H1 (cell line): ENCODE measurements at regions not wholly inside any gene's neighbourhood (a gene's known extent, or its start where the extent isn't known, plus 50 kb on each side); places are given as distances from the start of the nearest gene placed in this dataset.

ENCODE experiments used
- CTCF ChIA-PET: fragments of 300-600 bp; sonication (Branson Sonifier 250); formaldehyde crosslinking; loops from one replicate; lab custom pipeline; 2021; ENCODE audit not compliant: partially characterized antibody; lab: Charles Lee
- POLR2A ChIA-PET: fragments of 300-600 bp; sonication (Branson Sonifier 250); formaldehyde crosslinking; loops from one replicate; lab custom pipeline; 2021; ENCODE audit warnings: inconsistent platforms; ENCODE audit not compliant: partially characterized antibody; lab: Charles Lee
- DNase-seq, 2 experiments: peaks; one replicate each; pipeline versions ENCODE4 v3.0.0 to v3.0.0-alpha.2; 2010 to 2022; ENCODE audit warnings: low spot score in 2 of 2, low read depth in 1 of 2, mixed read lengths in 1 of 2
- FAIRE-seq: peaks from 2 replicates; lab custom pipeline; 2011; peaks lifted over from hg19 to GRCh38; lab: Jason Lieb, UNC
- H2AFZ ChIP-seq: 2 replicates; pipeline ENCODE4 v1.8.1; 2012; ENCODE audit warnings: low read length, inconsistent platforms
- H2AK5ac ChIP-seq: 2 replicates; pipeline ENCODE4 v1.6.1; 2013; ENCODE audit warnings: low read depth, low read length
- H2BK120ac ChIP-seq: replicated peaks from 2 replicates; pipeline ENCODE3; 2013; ENCODE audit warnings: low read depth, low read length, inconsistent platforms
- H2BK12ac ChIP-seq: 2 replicates; pipeline ENCODE4 v1.6.1; 2013; ENCODE audit warnings: low read depth, low read length
- H2BK15ac ChIP-seq: 2 replicates; pipeline ENCODE4 v1.6.1; 2013; ENCODE audit warnings: low read length
- H2BK20ac ChIP-seq: 2 replicates; pipeline ENCODE4 v1.6.1; 2013; ENCODE audit warnings: low read length
- H2BK5ac ChIP-seq: 2 replicates; pipeline ENCODE4 v1.6.1; 2013; ENCODE audit warnings: low read depth, low read length
- H3K14ac ChIP-seq: 2 replicates; pipeline ENCODE4 v1.6.1; 2013; ENCODE audit warnings: inconsistent platforms; ENCODE audit not compliant: insufficient read length
- H3K18ac ChIP-seq: 2 replicates; pipeline ENCODE4 v1.6.1; 2013; ENCODE audit warnings: low read length; ENCODE audit errors: extremely low read depth
- H3K23ac ChIP-seq: 2 replicates; pipeline ENCODE4 v1.6.1; 2013; ENCODE audit warnings: inconsistent platforms; ENCODE audit not compliant: insufficient read length
- H3K23me2 ChIP-seq: 2 replicates; pipeline ENCODE4 v1.6.1; 2013; ENCODE audit warnings: low read depth, low read length
- H3K27ac ChIP-seq: 2 replicates; pipeline ENCODE4 v1.6.1; 2011; ENCODE audit warnings: low read depth, low read length, inconsistent platforms
- H3K27me3 ChIP-seq, 4 experiments: replicated peaks in 1 of 4; 1 replicate in 1 of 4; 2 replicates in 3 of 4; pipeline versions ENCODE4 v1.6.1 to v1.8.1; 2011 to 2013; ENCODE audit warnings: low read length in 3 of 4, mild to moderate bottlenecking in 3 of 4, inconsistent platforms in 2 of 4, mixed read lengths in 2 of 4, moderate library complexity in 1 of 4; ENCODE audit not compliant: control insufficient read depth in 3 of 4, insufficient read depth in 3 of 4; ENCODE audit errors: extremely low read depth in 1 of 4
- H3K36me3 ChIP-seq, 4 experiments: 2 replicates each; pipeline versions ENCODE4 v1.6.1 to v1.8.1; 2011 to 2013; ENCODE audit warnings: mild to moderate bottlenecking in 4 of 4, low read length in 3 of 4, moderate library complexity in 2 of 4, control low read depth in 1 of 4, inconsistent platforms in 1 of 4; ENCODE audit not compliant: insufficient read depth in 4 of 4, control insufficient read depth in 2 of 4
- H3K4ac ChIP-seq: replicated peaks from 2 replicates; pipeline ENCODE3; 2013; ENCODE audit warnings: low read length, low read depth, mixed read lengths, inconsistent platforms; ENCODE audit not compliant: insufficient read length
- H3K4me1 ChIP-seq, 4 experiments: replicated peaks in 1 of 4; 1 replicate in 1 of 4; 2 replicates in 3 of 4; pipeline versions ENCODE4 v1.6.1 to v1.8.1; 2011 to 2013; ENCODE audit warnings: low read length in 3 of 4, inconsistent platforms in 2 of 4, mixed read lengths in 1 of 4; ENCODE audit not compliant: insufficient read depth in 4 of 4, control insufficient read depth in 3 of 4
- H3K4me2 ChIP-seq, 2 experiments: 2 replicates each; pipeline versions ENCODE4 v1.6.1 to v1.8.1; 2011 to 2013; ENCODE audit warnings: low read depth in 2 of 2, low read length in 2 of 2, control low read depth in 1 of 2, inconsistent platforms in 1 of 2, mild to moderate bottlenecking in 1 of 2; ENCODE audit not compliant: insufficient read depth in 1 of 2
- H3K4me3 ChIP-seq, 4 experiments: fragments of 200-600, 300-600 bp in 1 of 4; sonication (generic), shearing (Covaris generic), sonication (Bioruptor Twin) in 1 of 4; 2 replicates each; pipeline versions ENCODE4 v1.5.1 to v1.8.1; 2011 to 2016; ENCODE audit warnings: low read length in 4 of 4, low read depth in 3 of 4, control low read depth in 2 of 4, inconsistent platforms in 2 of 4, mild to moderate bottlenecking in 2 of 4, mixed read lengths in 1 of 4, moderate library complexity in 1 of 4; ENCODE audit not compliant: insufficient read depth in 2 of 4; ENCODE audit errors: extremely low read depth in 1 of 4
- H3K56ac ChIP-seq: replicated peaks from 2 replicates; pipeline ENCODE3; 2013; ENCODE audit warnings: low read depth, mild to moderate bottlenecking, mixed read lengths, low read length, inconsistent platforms; ENCODE audit not compliant: insufficient read length
- H3K79me1 ChIP-seq: 2 replicates; pipeline ENCODE4 v1.6.1; 2013; ENCODE audit warnings: low read depth, low read length, control low read depth
- H3K79me2 ChIP-seq, 2 experiments: 2 replicates each; pipeline versions ENCODE4 v1.6.1 to v1.8.1; 2012 to 2013; ENCODE audit warnings: low read length in 2 of 2, mild to moderate bottlenecking in 2 of 2, inconsistent platforms in 1 of 2; ENCODE audit not compliant: insufficient read depth in 2 of 2, control insufficient read depth in 1 of 2
- H3K9ac ChIP-seq, 4 experiments: replicated peaks in 1 of 4; 1 replicate in 1 of 4; 2 replicates in 3 of 4; pipeline versions ENCODE4 v1.6.1 to v1.8.1; 2011 to 2013; ENCODE audit warnings: low read depth in 3 of 4, low read length in 3 of 4, control low read depth in 2 of 4, mild to moderate bottlenecking in 2 of 4, moderate library complexity in 2 of 4, inconsistent platforms in 1 of 4; ENCODE audit errors: extremely low read depth in 1 of 4
- H3K9me3 ChIP-seq, 2 experiments: 2 replicates each; pipeline versions ENCODE4 v1.6.1 to v1.8.1; 2012 to 2013; ENCODE audit warnings: mild to moderate bottlenecking in 2 of 2, moderate library complexity in 2 of 2, control low read depth in 1 of 2, inconsistent platforms in 1 of 2, low read depth in 1 of 2, low read length in 1 of 2, mixed read lengths in 1 of 2; ENCODE audit not compliant: insufficient read depth in 2 of 2
- H4K20me1 ChIP-seq, 2 experiments: replicated peaks in 1 of 2; 2 replicates each; pipeline versions ENCODE3 to v1.8.1; 2011 to 2013; ENCODE audit warnings: inconsistent platforms in 2 of 2, low read length in 2 of 2, mild to moderate bottlenecking in 1 of 2; ENCODE audit not compliant: insufficient read depth in 2 of 2, control insufficient read depth in 1 of 2
- H4K5ac ChIP-seq: 2 replicates; pipeline ENCODE4 v1.6.1; 2013; ENCODE audit warnings: low read length, low read depth, mixed read lengths, inconsistent platforms; ENCODE audit not compliant: insufficient read length
- H4K8ac ChIP-seq: 2 replicates; pipeline ENCODE4 v1.8.0; 2013; ENCODE audit warnings: mild to moderate bottlenecking, moderate library complexity, low read length, inconsistent platforms; ENCODE audit not compliant: insufficient read depth; ENCODE audit errors: extremely low read depth
- H4K91ac ChIP-seq: replicated peaks from 2 replicates; pipeline ENCODE3; 2013; ENCODE audit warnings: low read length, mixed read lengths, inconsistent platforms; ENCODE audit not compliant: insufficient read length
- BCL11A ChIP-seq, 2 experiments: IDR thresholded peaks; one replicate each; pipeline ENCODE4 v1.6.1; 2011; ENCODE audit warnings: low read depth in 2 of 2, low read length in 2 of 2, mild to moderate bottlenecking in 2 of 2
- EZH2 ChIP-seq: fragments of 200-600 bp; sonication (generic); IDR thresholded peaks from 2 replicates; pipeline ENCODE4 v1.7.1; 2012; ENCODE audit warnings: low read depth, mild to moderate bottlenecking, moderate library complexity, low read length, inconsistent platforms; ENCODE audit not compliant: severe bottlenecking
- MAFK ChIP-seq: IDR thresholded peaks from 2 replicates; pipeline ENCODE4 v1.6.1; 2012; ENCODE audit warnings: low read depth, mild to moderate bottlenecking, improper control_type of control experiment, low read length
- RNF2 ChIP-seq: fragments of 200-900, 300-1000 bp; sonication (generic); IDR thresholded peaks from 2 replicates; pipeline ENCODE4 v1.7.1; 2016; ENCODE audit warnings: borderline replicate concordance, low read depth, mild to moderate bottlenecking, antibody characterized with exemption, low read length; ENCODE audit not compliant: poor library complexity, severe bottlenecking; ENCODE audit errors: missing control alignments
- SP4 ChIP-seq: IDR thresholded peaks from 2 replicates; pipeline ENCODE4 v1.6.1; 2012; ENCODE audit warnings: low read length, inconsistent platforms
- TAF7 ChIP-seq: optimal IDR thresholded peaks from 2 replicates; pipeline ENCODE3; 2011; ENCODE audit warnings: low read depth, mild to moderate bottlenecking, inconsistent platforms, low read length, moderate library complexity, borderline replicate concordance
- ZNF274 ChIP-seq: IDR thresholded peaks from 2 replicates; pipeline ENCODE4 v1.7.0; 2012; ENCODE audit warnings: low read length, borderline replicate concordance; ENCODE audit errors: extremely low read depth
- WGBS, 2 experiments: shearing (Covaris generic) in 1 of 2; methylation state at CpG; one replicate each; pipeline versions ENCODE4 v1.1.6 to v1.1.7; 2013 to 2015; ENCODE audit warnings: low lambda C conversion rate in 2 of 2, mixed read lengths in 2 of 2, inconsistent platforms in 1 of 2, low coverage in 1 of 2, missing lambda C conversion rate in 1 of 2; ENCODE audit not compliant: insufficient replicate concordance in 2 of 2, insufficient coverage in 1 of 2, insufficient read length in 1 of 2; ENCODE audit errors: extremely low coverage in 1 of 2, missing lambda C conversion rate in 1 of 2; 5-methylcytosine and 5-hydroxymethylcytosine counted together

DNA sequence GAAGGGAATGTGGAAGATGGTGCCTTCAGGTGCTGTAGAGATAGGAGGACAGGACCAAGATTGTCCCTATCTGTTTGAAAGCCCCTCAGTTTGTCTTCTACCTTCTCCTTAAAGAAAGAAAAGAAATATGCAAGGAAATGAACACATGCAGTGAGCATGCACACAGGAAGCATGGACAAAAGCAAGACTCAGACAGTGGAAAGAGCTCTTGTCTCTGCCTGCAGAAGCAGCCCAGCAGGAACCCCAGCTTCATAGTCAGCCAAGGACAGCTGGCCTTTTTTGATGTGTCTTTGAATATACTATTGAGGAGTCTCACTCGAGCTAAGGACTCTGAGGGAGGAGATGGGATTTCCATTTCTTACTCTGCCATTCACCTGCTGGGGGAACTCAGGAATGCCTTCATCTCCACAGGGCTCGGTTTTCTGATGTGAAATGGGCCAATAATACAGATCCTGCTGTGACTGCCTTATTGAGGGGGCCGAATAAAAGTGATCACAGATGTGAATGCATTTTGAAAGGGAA is 132.5 kb upstream of the ADRA1B start:
- Histone ChIP-seq H3K36me3 (no peaks in the 10 kb centered on the region), H3K23me2 (no peaks in the 10 kb centered on the region), H3K4ac (no peak overlapping the region), H3K27ac (no peak overlapping the region), H3K79me2 (no peaks in the 10 kb centered on the region), H2BK20ac (no peak overlapping the region), H3K56ac (no peak overlapping the region), H2AK5ac (no peak overlapping the region), H3K14ac (no peak overlapping the region), H2BK120ac (no peak overlapping the region), H3K23ac (no peak overlapping the region), H3K9ac (no peak overlapping the region), H3K18ac (no peak overlapping the region), H3K79me1 (no peaks in the 10 kb centered on the region), H2BK5ac (no peak overlapping the region), H3K27me3 (no peaks in the 10 kb centered on the region), H2AFZ (no peak overlapping the region), H4K5ac (no peak overlapping the region), H4K20me1 (no peaks in the 10 kb centered on the region), H3K4me2 (no peak overlapping the region), H3K9me3 (no peaks in the 10 kb centered on the region), H4K91ac (no peak overlapping the region), H4K8ac (no peak overlapping the region), H3K4me3 (no peak overlapping the region), H2BK15ac (no peak overlapping the region), H2BK12ac (no peak overlapping the region), H3K4me1 (peaks cover 0 to 8% (median under 1%) of the 10 kb centered on the region in 4 experiments; a peak in 2 of 7 replicates)
- WGBS, 2 experiments = 71% methylated on average over 3 of the region's 3 CpGs; no CpG with 5 or more reads in 1 of the 2 experiments
- no peak for FAIRE-seq
- CTCF ChIA-PET = interaction anchor here (1.0 to 2.8 kb wide), 2 partner anchors 9 to 10 kb away, joined by 4 to 15 read pairs; no protein-coding TSS in a partner anchor
- no peak for DNase-seq
- POLR2A ChIA-PET = no interaction called here
- TF ChIP-seq TAF7 = no peak
- TF ChIP-seq SP4 = no peak
- TF ChIP-seq EZH2 = no peak
- TF ChIP-seq MAFK = no peak
- no peak for TF ChIP-seq BCL11A (IDR thresholded peaks at IDR 0.05; ENCODE audit: low read depth in 2 of 2, low read length in 2 of 2)
- no peak for TF ChIP-seq ZNF274
- TF ChIP-seq RNF2 = no peak
